ENCODE measurements at regions not wholly inside any gene's neighbourhood (a gene's known extent, or its start where the extent isn't known, plus 50 kb on each side); places are given as distances from the start of the nearest gene placed in this dataset.

DNA sequence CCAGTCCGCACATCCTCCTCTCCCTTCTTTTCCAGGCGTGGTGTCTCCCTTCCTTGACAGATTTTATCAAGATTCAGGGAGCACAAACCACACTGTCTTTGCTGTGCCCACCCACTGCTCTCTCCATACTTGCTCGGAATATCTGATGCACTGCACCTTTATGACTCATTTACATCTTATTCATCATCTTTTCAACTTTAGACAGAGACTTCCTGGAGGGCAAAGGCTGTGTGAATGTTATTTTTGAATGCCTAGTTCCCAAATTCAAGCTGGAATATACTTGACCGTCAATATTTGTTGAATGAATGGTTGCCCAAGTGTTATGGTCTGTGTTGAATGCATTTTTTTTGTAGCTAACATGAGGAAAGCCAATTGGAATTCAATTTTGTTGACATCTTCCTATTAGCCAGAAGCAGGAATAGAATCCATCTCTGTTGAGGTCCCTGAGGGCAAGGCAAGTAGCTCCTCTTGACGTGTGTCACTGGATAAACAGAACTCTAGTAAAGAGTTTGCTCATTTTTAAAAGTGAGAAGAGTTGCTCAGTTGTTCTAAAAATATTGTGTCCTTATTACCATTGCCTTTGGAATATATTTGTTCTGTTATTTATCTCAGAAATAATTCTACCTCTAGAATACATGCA is 95.0 kb downstream of the KLF6 start:
- TF ChIP-seq SIN3A (IDR thresholded peaks at IDR 0.05; ENCODE audit: borderline replicate concordance, insufficient read depth, low read length) = no peak

GRCh38 chr10:3687510-3688081 is 97.4 kb downstream of the KLF6 start:
- no peak for TF ChIP-seq POLR2AphosphoS5 (IDR thresholded peaks at IDR 0.05; ENCODE audit: low read depth, low read length)
- TF ChIP-seq, protein P1, sequence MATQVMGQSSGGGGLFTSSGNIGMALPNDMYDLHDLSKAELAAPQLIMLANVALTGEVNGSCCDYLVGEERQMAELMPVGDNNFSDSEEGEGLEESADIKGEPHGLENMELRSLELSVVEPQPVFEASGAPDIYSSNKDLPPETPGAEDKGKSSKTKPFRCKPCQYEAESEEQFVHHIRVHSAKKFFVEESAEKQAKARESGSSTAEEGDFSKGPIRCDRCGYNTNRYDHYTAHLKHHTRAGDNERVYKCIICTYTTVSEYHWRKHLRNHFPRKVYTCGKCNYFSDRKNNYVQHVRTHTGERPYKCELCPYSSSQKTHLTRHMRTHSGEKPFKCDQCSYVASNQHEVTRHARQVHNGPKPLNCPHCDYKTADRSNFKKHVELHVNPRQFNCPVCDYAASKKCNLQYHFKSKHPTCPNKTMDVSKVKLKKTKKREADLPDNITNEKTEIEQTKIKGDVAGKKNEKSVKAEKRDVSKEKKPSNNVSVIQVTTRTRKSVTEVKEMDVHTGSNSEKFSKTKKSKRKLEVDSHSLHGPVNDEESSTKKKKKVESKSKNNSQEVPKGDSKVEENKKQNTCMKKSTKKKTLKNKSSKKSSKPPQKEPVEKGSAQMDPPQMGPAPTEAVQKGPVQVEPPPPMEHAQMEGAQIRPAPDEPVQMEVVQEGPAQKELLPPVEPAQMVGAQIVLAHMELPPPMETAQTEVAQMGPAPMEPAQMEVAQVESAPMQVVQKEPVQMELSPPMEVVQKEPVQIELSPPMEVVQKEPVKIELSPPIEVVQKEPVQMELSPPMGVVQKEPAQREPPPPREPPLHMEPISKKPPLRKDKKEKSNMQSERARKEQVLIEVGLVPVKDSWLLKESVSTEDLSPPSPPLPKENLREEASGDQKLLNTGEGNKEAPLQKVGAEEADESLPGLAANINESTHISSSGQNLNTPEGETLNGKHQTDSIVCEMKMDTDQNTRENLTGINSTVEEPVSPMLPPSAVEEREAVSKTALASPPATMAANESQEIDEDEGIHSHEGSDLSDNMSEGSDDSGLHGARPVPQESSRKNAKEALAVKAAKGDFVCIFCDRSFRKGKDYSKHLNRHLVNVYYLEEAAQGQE (IDR thresholded peaks at IDR 0.05; ENCODE audit: insufficient read depth in 1 of 2, low read depth in 2 of 2, low read length in 2 of 2) = no peak
- no peak for TF ChIP-seq FOXP2 (optimal IDR thresholded peaks at IDR 0.05; ENCODE audit: borderline replicate concordance, extremely low read depth, extremely low read length, insufficient read depth)
- TF ChIP-seq SIN3A (IDR thresholded peaks at IDR 0.05; ENCODE audit: borderline replicate concordance, insufficient read depth, low read length) = no peak
- no peak for TF ChIP-seq TAF1 (IDR thresholded peaks at IDR 0.05; ENCODE audit: borderline replicate concordance, insufficient read depth, low read length)

DNA sequence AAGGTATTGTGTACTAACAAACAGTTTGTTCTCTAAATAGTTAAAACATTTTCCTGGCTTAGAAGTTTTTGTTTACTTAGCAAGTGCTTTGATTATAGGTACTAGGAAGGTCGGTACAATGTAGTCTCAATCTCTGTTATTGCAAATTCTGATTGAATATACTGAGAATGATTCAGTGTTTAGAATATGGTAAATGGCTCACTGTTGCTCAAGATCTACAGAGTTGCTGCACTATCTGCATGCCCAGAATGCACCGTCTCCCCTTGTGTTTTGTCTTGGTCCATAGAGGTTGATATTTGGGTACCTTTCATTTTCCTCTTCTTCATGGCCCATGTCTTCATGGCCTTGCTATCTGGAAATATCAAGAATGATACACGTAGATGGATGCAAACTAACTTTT is 99.6 kb downstream of the KLF6 start:
- TF ChIP-seq, protein P1 (IDR thresholded peaks at IDR 0.05; ENCODE audit: insufficient read depth in 1 of 2, low read depth in 2 of 2, low read length in 2 of 2) = no peak
- no peak for TF ChIP-seq POLR2AphosphoS5 (IDR thresholded peaks at IDR 0.05; ENCODE audit: low read depth, low read length)
- no peak for TF ChIP-seq FOXP2 (optimal IDR thresholded peaks at IDR 0.05; ENCODE audit: borderline replicate concordance, extremely low read depth, extremely low read length, insufficient read depth)
- no peak for TF ChIP-seq TAF1 (IDR thresholded peaks at IDR 0.05; ENCODE audit: borderline replicate concordance, insufficient read depth, low read length)
- no peak for TF ChIP-seq SIN3A (IDR thresholded peaks at IDR 0.05; ENCODE audit: borderline replicate concordance, insufficient read depth, low read length)

DNA sequence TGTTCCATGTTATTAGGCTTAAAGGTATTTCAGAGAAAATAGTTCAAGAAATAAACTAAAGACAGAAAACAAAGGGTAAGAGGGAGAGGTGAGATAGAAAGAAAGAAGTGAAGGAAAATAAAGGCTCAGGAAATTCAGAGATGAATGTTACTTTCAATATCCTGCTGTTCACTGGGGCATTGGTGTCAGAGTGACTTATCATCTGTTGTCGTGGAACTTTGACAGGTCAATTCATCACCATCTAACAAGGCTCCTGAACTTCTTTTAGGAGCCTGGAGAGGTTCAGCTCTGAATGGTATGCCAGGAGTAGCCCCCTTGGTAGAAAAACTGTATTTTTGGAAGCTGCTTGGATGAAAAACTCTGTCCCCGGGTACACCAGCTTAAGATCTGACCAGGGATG is 100.1 kb downstream of the KLF6 start:
- no peak for TF ChIP-seq FOXP2 (optimal IDR thresholded peaks at IDR 0.05; ENCODE audit: borderline replicate concordance, extremely low read depth, extremely low read length, insufficient read depth)
- TF ChIP-seq, protein P1 (IDR thresholded peaks at IDR 0.05; ENCODE audit: insufficient read depth in 1 of 2, low read depth in 2 of 2, low read length in 2 of 2) = no peak
- no peak for TF ChIP-seq TAF1 (IDR thresholded peaks at IDR 0.05; ENCODE audit: borderline replicate concordance, insufficient read depth, low read length)
- TF ChIP-seq SIN3A (IDR thresholded peaks at IDR 0.05; ENCODE audit: borderline replicate concordance, insufficient read depth, low read length) = no peak
- TF ChIP-seq POLR2AphosphoS5 (IDR thresholded peaks at IDR 0.05; ENCODE audit: low read depth, low read length) = no peak

DNA sequence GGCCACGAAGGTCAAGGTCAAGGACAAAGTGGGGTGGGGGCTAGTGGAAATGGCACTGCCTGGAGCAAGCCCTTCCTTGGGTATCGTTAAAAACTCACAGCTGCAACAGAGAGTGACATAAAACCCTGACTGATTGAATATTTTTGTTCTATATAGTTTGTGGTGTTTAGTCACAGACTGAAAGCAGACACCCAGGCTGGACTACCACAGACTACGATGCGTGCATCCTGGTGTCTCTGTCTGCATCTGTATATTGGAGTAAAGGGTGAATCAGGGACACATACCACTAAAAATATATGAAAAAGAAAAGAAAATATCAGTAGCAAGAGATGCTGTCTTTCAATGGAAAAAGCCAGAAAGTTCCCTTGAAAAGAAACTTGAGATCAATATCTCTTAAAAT is 101.4 kb downstream of the KLF6 start:
- no peak for TF ChIP-seq SIN3A (IDR thresholded peaks at IDR 0.05; ENCODE audit: borderline replicate concordance, insufficient read depth, low read length)
- TF ChIP-seq TAF1 (IDR thresholded peaks at IDR 0.05; ENCODE audit: borderline replicate concordance, insufficient read depth, low read length) = no peak
- no peak for TF ChIP-seq FOXP2 (optimal IDR thresholded peaks at IDR 0.05; ENCODE audit: borderline replicate concordance, extremely low read depth, extremely low read length, insufficient read depth)
- TF ChIP-seq POLR2AphosphoS5 (IDR thresholded peaks at IDR 0.05; ENCODE audit: low read depth, low read length) = no peak
- TF ChIP-seq, protein P1 (IDR thresholded peaks at IDR 0.05; ENCODE audit: insufficient read depth in 1 of 2, low read depth in 2 of 2, low read length in 2 of 2) = no peak
